HG03457 (cell line): ENCODE measurements at regions not wholly inside any gene's neighbourhood (a gene's known extent, or its start where the extent isn't known, plus 50 kb on each side); places are given as distances from the start of the nearest gene placed in this dataset.
"Not testable (repeated sequence)": the region's sequence is repeated elsewhere in the genome, so short reads cannot be mapped to it uniquely, and the experiment has no call there.

Source experiments
- ATAC-seq: cut with Tn5 transposase; IDR thresholded peaks from one replicate; pipeline ENCODE4 v1.9.1; 2021; ENCODE audit warnings: moderate number of reproducible peaks; ENCODE audit not compliant: unreplicated experiment

DNA sequence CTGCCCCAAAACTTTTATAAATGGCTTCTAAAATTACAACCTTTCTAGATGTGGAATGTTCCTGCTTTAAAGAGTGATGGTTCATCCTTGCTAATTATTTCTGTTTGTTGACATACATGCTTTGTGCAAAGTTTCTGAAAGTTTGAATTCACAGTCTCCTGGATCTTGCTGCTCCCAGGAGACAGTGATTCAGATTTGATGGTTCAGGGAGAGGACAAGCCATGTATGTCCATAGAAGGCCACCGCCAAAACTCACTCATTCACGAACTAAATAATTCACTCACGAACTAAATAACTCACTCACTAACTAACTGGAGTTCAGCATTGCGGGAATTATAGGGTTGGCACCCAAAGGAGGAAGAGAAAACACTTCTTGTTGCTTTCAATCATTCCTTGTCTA is 416.5 kb upstream of the ZEB2 start:
- ATAC-seq, result no peak

DNA sequence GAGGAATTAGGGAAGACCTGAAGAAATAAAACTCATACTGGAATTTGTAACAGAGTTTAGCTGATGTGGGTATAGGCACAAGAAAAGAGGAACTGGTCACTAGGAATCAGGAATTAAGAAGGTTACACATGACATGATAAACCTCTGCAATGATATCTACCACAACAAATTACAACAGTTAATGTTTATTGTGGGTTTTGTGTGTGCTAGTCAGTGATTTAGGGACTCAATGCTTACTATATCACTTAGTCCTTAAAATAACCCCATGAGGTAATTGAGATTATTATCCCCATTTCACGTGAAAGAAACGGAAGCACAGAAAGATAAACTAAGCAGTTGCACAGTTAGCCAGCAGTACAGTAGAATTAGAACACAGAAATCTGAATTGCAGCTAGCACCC is 415.8 kb upstream of the ZEB2 start:
- ATAC-seq, result no peak

DNA sequence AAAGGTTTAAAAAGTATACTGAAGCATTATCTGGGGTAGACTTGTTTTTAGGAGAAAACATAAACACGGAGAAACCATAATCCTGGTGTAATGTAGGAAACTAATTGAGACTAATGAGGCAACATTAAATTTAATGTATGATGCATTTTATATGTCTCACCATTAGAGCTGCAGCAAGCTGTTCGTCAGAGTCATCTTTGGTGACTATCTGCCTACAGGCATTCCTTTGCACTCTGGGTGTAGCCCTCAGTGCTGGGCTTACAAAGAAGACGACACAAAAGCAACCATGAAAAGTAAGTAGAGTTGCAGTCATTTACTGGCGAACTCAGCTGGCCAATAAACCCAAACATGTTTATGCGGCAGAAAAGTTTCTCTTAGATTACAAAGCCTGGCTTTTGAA is 415.3 kb upstream of the ZEB2 start:
- ATAC-seq, result no peak

DNA sequence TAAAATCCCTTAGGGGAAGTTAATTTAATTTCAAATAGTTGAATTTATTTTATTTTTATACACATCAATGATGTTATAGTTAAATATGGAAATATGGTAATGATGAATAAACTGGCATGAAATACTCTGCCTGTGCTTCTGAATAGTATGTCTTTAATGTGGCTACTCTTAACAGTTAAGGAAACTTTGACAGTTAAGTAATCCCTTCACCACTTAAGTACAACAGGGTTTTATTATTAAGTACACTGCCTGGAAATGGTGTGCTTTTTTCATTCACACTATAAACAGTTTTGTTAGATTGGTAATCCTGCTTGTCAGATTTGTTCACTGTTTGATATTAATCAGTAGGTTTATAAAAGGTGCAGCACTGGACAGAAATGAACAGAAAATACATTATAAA is 412.0 kb upstream of the ZEB2 start:
- no peak for ATAC-seq

DNA sequence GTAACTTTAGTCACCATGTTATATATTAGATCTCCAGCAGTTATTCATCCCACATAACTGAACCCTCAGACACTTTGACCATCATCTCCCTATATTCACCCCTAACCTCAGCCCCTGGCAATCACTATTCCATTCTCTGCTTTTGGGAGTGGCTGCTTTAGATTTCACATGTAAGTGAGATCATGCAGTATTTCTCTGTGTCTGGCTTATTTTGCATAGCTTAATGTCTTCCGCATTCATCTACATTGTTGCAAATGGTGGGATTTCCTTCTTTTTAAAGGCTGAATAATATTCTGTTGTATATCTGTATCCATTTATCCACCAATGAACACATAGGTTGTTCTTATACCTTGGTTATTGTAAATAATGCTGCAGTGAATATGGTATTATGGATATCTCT is 411.6 kb upstream of the ZEB2 start:
- no peak for ATAC-seq

DNA sequence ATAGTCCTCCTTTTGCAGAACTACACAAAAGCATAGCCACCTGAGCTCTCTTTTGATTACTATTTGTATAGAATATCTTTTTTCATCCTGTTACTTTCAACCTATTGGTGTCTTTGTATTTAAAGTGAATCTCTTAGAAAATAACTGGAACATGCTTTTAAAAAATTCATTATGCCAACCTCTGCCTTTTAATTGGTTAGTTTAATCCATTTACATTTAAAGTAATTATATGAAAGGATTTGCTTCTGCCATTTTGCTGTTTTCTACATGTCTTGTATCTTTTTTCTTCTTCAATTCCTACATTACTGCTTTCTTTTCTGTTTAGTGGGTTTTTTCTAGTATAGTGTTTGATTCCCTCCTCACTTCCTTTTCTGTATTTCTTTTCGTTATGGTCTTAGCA is 407.5 kb upstream of the ZEB2 start:
- ATAC-seq, result no peak

DNA sequence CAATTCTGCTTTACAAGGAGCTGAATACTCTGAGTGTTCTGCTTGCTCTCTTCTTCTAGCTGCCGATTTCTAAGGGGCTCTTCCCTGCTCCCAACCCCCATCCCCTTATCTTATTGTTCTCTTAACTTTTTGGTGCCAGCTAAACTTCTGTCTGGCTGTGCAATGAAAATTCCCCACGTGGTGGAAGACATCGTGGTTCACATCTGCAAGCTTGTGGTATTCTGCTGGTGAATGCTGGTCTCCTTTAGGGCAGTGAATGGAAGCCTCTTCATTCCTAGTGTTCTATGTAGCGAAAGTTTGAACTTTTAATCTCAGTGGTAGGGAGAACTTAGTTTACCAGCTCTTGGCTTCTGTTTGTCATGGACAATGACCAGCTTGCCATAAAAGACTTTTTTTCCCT is 406.0 kb upstream of the ZEB2 start:
- no peak for ATAC-seq

DNA sequence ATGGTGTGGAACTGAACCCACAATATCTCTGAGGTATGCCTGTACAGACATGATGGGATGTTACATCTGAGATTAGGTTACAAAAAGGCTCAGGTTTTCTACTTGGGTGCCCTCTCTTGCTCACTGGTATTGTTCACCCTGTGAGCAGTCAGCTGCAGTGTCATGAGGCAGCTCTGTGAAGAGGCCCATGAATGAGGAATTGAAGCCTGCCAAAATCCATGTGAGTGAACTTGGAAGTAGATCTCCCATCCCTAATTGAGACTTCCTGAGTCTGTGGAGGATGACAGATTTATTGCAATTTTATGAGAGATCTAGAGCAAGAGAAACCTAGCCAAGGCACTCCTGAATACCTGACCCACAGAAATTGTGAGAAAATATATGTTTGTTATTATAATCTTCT is 404.9 kb upstream of the ZEB2 start:
- ATAC-seq, result no peak

DNA sequence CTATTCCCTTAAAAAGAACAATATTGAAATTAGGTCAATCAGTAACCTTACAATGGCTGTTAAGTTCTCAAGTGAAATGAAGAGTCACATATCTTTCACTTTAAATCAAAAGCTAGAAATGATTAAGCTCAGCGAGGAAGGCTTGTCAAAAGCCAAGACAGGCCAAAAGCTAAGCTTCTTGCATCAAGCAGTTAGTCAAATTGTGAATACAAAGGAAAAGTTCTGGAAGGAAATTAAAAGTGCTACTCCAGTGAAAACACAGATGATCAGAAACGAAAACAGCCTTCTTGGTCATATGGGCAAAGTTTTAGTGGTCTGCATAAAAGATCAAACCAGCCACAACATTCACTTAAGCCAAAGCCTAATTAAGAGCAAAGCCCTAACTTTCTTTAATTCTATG is 402.6 kb upstream of the ZEB2 start:
- ATAC-seq, result no peak

DNA sequence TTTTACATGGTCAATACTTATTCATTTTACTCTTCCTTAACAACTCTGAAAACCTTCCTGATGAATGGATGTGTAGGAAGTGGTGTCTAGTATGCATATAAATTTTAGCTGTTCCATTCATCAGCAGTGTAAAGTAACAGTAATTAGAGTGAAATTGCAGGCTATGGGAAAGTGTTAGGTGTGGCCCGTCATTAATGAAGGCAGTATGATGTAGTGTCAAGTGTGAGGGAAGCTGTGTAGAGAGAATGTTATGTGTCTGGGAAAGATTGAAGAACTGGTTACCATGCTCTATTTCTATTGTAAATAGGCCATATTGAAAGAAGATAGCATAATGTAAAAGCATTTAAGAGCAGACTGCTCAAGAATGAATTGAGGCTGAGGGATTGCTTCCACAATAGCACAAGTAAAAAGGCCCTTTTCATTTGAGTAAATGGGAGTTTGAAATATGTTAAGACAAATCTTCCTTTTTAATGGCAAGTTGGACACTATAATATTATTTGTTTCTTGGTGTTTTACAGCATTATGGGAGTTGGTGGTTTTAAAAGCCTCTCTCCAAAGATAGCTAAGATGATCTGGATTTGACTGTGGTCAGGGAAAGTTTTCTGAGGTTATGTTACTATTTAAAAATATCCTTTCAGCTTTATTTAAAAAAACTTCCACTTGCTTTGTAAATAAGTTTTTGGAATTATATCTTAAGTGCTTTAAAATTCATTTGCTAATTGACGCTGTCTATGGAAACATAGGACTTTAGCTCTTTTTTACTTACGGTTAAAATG is 401.0 kb upstream of the ZEB2 start:
- no peak for ATAC-seq

DNA sequence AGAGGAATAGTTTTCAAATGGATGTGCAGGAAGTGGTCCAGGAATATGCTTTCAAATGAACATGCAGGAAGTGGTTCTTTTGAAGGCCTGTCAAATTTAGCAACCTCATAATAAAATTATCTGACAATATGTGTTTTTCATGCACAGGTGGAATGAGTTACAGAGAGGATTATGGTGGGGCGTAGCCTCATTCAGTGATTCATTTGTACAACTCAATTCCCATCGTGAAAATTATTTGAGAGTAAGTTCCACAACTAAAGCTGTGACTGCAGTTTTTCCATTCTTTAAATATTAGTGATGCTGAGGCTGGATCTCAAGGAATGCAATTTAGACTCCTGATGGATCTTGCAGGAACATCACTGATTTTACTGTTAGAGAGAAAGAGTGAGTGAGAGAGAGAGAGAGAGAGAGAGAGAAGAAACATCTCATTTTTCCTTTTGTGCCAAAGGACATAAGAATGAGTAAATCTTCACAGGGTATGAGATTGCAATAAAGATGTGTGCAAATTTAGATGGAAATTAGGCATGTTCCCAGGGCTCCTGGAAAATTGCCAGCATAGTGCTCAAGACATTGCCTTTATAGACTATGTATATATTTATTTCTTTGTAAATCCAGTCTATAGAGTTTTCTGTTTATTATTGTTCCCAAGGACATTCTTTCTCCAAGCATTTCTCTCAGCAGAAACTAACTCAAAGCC is 394.9 kb upstream of the ZEB2 start:
- ATAC-seq, result no peak

DNA sequence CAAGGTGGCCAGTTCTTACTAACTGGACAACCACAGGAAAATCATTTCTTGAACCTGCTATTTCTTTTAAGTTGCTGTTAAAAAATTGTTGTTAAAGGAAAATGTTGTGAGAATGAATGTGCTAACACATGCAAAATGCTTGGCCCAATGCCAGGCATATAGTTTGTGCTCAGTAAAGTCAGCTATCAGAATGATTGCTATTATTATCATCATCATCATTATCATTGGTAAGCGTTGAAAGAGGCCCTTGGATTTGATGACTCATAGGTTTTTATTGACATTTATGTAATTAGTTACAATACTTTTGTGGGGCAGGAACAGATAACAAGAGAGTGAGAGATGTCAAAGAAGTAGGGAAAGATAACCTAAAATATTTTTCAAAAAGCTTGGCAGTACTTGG is 394.2 kb upstream of the ZEB2 start:
- no peak for ATAC-seq

DNA sequence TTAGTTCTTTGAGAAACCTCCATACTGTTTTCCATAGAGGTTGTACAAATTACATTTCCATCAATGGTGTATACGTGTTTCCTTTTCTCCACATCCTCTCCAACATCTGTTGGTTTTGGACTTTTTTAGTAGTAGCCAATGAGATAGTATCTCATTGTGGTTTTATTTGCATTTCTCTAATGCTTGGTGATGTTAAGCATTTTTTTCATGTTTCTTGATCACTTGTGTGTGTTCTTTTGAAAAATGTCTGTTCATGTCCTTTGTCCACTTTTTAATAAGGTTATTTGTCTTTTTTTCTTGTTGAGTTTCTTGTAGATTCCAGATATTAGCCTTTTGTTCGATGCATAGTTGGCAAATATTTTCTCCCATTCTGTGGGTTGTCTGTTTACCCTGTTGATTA is 392.3 kb upstream of the ZEB2 start:
- no peak for ATAC-seq

DNA sequence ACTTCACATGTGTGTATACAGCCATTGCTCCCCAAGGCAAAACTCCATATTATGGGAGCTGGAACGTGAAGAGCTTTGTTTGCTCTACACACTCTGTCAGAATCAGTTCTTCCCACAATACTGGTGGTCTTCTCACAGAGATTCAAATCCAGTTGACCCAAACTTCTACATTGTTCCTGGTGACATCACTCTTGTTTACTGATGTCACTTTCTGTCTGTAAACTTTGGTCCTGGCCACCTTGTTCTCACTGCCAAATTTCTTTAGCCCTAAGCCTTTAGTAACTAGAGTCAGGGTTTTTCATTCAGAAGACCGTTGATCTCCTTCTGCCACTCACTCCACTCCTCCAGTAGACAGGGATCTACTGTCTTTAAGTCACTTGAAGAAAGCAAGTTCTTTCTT is 386.0 kb upstream of the ZEB2 start:
- no peak for ATAC-seq

DNA sequence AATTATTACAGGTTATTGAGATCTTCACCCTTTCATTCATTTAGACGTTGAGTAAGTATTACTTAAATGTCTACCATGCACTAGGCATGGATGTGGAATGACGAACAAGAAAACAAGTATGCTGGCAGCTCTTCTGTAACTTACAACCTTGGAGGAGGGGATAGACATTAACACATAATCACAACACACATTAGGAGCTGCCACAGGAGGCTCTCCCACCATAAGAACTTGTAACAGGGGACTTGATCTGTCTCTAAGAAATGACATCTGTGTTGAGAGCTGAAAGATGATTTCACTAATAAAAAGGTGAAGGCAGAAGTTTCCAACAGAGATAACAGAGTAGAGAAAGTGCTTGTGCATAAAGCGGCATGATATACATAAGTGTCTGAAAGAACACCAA is 384.7 kb upstream of the ZEB2 start:
- no peak for ATAC-seq

DNA sequence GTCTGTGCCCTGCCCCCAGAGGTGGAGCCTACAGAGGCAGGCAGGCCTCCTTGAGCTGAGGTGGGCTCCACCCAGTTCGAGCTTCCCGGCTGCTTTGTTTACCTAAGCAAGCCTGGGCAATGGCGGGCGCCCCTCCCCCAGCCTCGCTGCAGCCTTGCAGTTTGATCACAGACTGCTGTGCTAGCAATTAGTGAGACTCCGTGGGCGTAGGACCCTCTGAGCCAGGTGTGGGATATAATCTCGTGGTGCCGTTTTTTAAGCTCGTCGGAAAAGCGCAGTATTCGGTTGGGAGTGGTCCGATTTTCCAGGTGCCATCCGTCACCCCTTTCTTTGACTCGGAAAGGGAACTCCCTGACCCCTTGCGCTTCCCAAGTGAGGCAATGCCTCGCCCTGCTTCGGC is 383.1 kb upstream of the ZEB2 start:
- not testable (repeated sequence) for ATAC-seq

DNA sequence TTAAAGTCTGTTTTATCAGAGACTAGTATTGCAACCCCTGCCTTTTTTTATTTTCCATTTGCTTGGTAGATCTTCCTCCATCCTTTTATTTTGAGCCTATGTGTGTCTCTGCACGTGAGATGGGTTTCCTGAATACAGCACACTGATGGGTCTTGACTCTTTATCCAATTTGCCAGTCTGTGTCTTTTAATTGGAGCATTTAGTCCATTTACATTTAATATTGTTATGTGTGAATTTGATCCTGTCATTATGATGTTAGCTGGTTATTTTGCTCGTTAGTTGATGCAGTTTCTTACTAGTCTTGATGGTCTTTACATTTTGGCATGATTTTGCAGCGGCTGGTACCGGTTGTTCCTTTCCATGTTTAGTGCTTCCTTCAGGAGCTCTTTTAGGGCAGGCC is 381.5 kb upstream of the ZEB2 start:
- not testable (repeated sequence) for ATAC-seq

DNA sequence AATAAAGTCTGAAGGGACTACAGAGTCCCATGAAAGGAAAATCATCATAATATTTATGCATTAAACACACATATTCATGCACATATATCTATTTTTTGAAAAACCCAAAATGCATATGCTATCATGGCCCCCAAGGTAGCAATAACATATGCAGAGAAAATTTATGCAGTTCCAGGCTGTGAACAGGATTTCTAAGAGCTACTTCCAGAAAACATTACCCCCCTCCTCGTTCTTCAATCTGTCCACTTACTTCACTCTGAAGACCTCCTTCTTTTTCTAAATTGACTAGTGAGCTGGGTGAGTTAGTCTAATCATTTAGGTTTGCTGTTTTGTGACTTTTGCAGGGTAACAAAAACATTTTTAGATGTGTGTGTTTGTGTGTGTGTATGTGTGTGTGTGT is 376.4 kb upstream of the ZEB2 start:
- ATAC-seq, result no peak

DNA sequence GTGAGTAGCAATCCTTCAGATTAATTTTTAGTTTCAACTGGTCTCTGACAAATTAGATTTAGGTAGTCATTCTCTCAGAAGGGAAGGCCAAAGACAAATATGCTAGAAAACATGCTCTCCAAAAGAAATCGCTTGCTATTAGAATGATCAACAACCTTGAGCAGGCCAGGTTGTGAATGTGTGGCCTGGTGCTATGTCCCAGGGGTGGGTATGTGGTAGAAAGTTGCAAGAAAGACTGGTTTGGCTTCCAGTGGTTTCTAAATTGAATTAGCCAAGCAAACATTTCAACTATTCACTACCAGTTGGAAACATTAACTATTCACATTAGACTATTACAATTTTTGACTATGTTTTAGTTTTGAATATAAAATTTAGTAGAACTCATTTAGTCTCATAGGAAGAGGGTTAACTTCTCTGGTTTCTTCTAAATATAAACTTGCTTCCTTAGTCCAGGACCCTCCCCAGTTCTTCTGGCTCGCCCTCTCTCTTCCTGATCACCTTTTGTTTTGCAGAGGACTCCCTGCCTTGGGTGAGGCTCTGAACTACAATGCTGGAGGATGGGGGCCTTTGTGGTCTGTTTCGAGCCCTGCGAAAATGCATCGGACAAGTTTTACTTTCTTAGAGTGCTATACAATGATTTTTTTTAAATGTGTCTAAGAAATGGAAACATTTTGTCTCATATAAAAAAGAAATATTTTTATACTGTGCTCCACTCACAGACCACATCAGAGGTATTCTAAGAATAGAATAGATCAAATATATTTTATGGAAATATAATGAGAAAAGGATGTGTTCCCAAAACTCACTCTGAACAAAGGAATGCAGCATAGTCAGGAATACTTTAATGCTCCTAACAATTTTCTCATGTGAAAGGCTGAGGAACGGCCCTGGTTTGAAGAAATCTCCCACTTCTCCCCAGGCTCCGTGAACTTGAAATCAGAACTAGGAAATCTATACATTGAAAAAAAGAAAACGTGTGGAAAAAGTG is 375.0 kb upstream of the ZEB2 start:
- ATAC-seq, result no peak

DNA sequence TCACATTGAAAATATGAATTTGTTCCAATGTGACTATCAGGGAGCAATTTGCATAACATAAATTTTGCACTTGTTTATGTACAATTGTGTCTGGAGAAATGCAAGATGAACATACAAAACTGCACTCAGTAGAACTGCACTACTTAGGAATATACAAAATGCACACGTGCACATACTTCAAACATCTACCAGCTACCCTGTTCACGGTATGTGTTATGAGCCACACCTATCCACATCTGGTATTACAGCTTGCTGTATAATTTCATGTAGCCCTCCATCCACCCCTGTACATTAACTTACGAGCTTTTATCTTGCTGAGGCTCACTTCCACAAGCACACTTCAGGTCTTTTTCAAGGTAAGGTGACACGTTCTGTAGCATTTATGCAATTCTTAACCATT is 373.5 kb upstream of the ZEB2 start:
- no peak for ATAC-seq

DNA sequence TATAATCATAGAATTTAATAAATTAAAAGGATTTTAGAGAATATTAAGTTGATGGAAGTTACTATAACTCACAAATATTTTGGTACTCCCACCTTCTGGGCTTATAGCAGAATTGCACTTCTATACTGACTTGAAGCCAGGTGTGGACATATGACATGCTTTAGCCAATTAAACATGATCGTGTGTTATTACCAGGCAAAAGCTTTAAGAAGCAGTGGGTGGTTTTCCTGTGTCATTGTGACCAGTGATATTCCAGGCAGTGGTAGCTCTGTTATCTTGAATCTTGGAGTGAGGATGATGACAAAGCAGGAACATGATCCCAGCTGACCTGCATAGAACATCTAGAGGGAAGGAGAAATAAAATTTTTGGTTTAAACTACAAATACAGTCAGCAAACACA is 370.9 kb upstream of the ZEB2 start:
- no peak for ATAC-seq

DNA sequence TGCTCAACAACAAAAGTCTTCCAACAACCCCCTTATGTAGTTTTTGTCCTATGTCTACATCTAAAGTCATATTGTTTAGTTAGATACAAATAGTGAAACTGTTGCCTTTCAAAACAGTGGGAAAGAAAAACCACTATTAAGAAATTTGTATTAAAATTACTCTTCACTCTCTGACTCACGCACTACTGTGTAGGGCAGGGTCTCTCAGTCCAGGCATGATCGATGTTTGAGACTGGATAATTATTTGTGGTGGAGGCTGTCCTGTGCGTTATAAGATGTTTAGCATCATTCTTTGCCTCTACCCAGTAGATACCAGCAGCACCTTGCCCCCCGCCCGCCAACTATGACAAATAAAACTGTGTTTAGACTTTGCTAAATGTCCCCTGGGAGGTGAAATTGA is 369.4 kb upstream of the ZEB2 start:
- no peak for ATAC-seq
